ENCODE measurements at regions not wholly inside any gene's neighbourhood (a gene's known extent, or its start where the extent isn't known, plus 50 kb on each side); places are given as distances from the start of the nearest gene placed in this dataset.

GRCh38 chr7:15143936-15144335 lies 241.4 kb upstream of the DGKB start:
- no peak overlapping the region for H2BK120ac ChIP-seq (ENCODE audit: low read depth, low read length)
- no peaks in the 10 kb centered on the region for H3K4me1 ChIP-seq (ENCODE audit: control insufficient read depth, insufficient read depth, low read length)
- DNase-seq (no peak), ATAC-seq (ENCODE audit: low read depth) (no peak)
- no peak overlapping the region for H3K18ac ChIP-seq (ENCODE audit: low read depth, low read length)
- no peak overlapping the region for H2BK15ac ChIP-seq (ENCODE audit: low read depth, low read length)
- intact Hi-C loops (cut with micrococcal nuclease) (no loop called here), dilution Hi-C loops (cut with HindIII; ENCODE audit: low sequenced_read_pairs, unreplicated experiment) (no loop called here), in situ Hi-C loops (cut with MboI; ENCODE audit: low sequenced_read_pairs) (no loop called here)
- no peak overlapping the region for H3K4ac ChIP-seq (ENCODE audit: low read depth, low read length)
- no peak overlapping the region for H2BK20ac ChIP-seq (ENCODE audit: low read depth, low read length)
- no peak overlapping the region for H3K14ac ChIP-seq (replicated peaks; ENCODE audit: low read depth, low read length)
- no TSS peak for BruUV-seq (replicated peaks)
- H3K9me3 ChIP-seq (ENCODE audit: control insufficient read depth, insufficient read depth, low read length), result no peaks in the 10 kb centered on the region
- no peaks in the 10 kb centered on the region for H3K79me1 ChIP-seq (ENCODE audit: low read depth in 1 of 2, low read length in 2 of 2)
- H2AK5ac ChIP-seq (ENCODE audit: low read depth, low read length), result no peak overlapping the region
- H3K36me3 ChIP-seq (ENCODE audit: control insufficient read depth, insufficient read depth, low read length), result no peaks in the 10 kb centered on the region
- H3K56ac ChIP-seq (ENCODE audit: extremely low read depth, insufficient read depth, low read length), result no peak overlapping the region
- no peak overlapping the region for H3K4me3 ChIP-seq (ENCODE audit: insufficient read depth, low read depth, low read length)
- ChIA-PET POLR2A (ENCODE audit: unreplicated experiment) (no interaction called here), CTCF (no interaction called here)
- no peak overlapping the region for H3K4me2 ChIP-seq (ENCODE audit: low read depth, low read length)
- H3K23ac ChIP-seq (ENCODE audit: low read depth, low read length), result no peak overlapping the region
- H3K9me1 ChIP-seq (ENCODE audit: insufficient read depth, low read length), result no peaks in the 10 kb centered on the region
- no peak overlapping the region for H3K9ac ChIP-seq (ENCODE audit: low read depth, low read length)
- H3K27me3 ChIP-seq (ENCODE audit: control insufficient read depth, insufficient read depth, low read length), result no peaks in the 10 kb centered on the region
- H3K27ac ChIP-seq (ENCODE audit: insufficient read depth, low read length), result no peak overlapping the region
- H4K5ac ChIP-seq (ENCODE audit: low read depth, low read length), result no peak overlapping the region
- H2BK5ac ChIP-seq (ENCODE audit: low read depth, low read length, poor library complexity, severe bottlenecking), result no peak overlapping the region
- TF ChIP-seq BHLHE40 (IDR thresholded peaks at IDR 0.05; ENCODE audit: low read depth, low read length) (no peak), CEBPB (IDR thresholded peaks at IDR 0.05; ENCODE audit: low read depth, low read length) (no peak), SMC3 (IDR thresholded peaks at IDR 0.05; ENCODE audit: low read depth, low read length) (no peak), ELK1 (IDR thresholded peaks at IDR 0.05; ENCODE audit: borderline replicate concordance, low read depth, low read length) (no peak), USF2 (IDR thresholded peaks at IDR 0.05; ENCODE audit: low read depth, low read length) (no peak), RFX5 (IDR thresholded peaks at IDR 0.05; ENCODE audit: low read depth, low read length) (no peak), FOS (IDR thresholded peaks at IDR 0.05; ENCODE audit: low read depth, low read length) (no peak), RCOR1 (IDR thresholded peaks at IDR 0.05; ENCODE audit: insufficient replicate concordance, low read length) (no peak), NFE2L2 (IDR thresholded peaks at IDR 0.05; ENCODE audit: low read depth, low read length) (no peak), CTCF (conservative IDR thresholded peaks at IDR 0.05; ENCODE audit: low read depth, low read length) (no peak), POLR2A (IDR thresholded peaks at IDR 0.05; ENCODE audit: low read depth, low read length) (no peak), MAZ (IDR thresholded peaks at IDR 0.05; ENCODE audit: borderline replicate concordance, low read depth, low read length) (no peak), RAD21 (IDR thresholded peaks at IDR 0.05; ENCODE audit: low read length) (no peak), MXI1 (IDR thresholded peaks at IDR 0.05; ENCODE audit: borderline replicate concordance, low read depth, low read length) (no peak)
- H4K91ac ChIP-seq (ENCODE audit: insufficient read depth, low read depth, low read length), result no peak overlapping the region
- no peak overlapping the region for H4K8ac ChIP-seq (ENCODE audit: low read depth in 2 of 2, low read length in 2 of 2)
- H4K20me1 ChIP-seq (ENCODE audit: insufficient read depth, low read length), result no peaks in the 10 kb centered on the region
- H2AK9ac ChIP-seq (replicated peaks; ENCODE audit: low read depth, low read length, poor library complexity), result no peak overlapping the region
- no peak overlapping the region for H2AFZ ChIP-seq (replicated peaks; ENCODE audit: low read length, poor library complexity)

All from IMR-90 (cell line).